ENCODE measurements at regions not wholly inside any gene's neighbourhood (a gene's known extent, or its start where the extent isn't known, plus 50 kb on each side); places are given as distances from the start of the nearest gene placed in this dataset.

DNA sequence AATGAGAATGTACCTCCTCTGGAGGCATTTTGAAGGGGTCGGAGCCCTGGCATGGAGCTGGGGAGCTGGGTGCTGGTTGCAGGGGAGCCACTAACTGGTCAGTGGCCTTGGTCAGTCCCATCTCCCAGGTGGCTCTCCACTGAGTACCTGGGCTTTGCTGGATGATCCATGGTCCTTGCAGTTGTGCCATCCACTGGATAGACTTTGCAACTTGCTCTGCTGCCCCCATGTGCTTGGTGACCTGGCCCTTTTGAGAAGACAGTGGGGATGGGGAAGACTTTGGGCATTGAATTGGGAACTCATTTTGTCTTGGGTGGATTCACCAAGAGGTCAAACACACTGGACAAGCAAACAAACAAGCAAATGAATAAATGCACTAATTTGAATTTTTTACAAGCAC lies 263.9 kb downstream of the MYCN start:
- Mint-ChIP-seq H3K27ac (no peak overlapping the region), H3K4me3 (no peak overlapping the region), H3K9me3 (ENCODE audit: insufficient read depth) (peaks cover 5% of the 10 kb centered on the region), H3K27me3 (no peaks in the 10 kb centered on the region), H3K4me1 (no peaks in the 10 kb centered on the region)
- DNase-seq (no peak), ATAC-seq (ENCODE audit: low read depth) (no peak)
- no peaks in the 10 kb centered on the region for H3K27me3 ChIP-seq (replicated peaks in 1 of 4; ENCODE audit: control extremely low read depth in 1 of 4, control insufficient read depth in 3 of 4, insufficient read depth in 4 of 4, low read length in 3 of 4)
- intact Hi-C loops (cut with micrococcal nuclease), result no loop called here
- H3K9ac ChIP-seq (ENCODE audit: low read length), result no peak overlapping the region
- WGBS (ENCODE audit: insufficient coverage), result 100% methylated on average over 1 of the region's 1 CpG
- H3K4me3 ChIP-seq (ENCODE audit: control extremely low read depth in 1 of 5, extremely low read depth in 1 of 5, insufficient read depth in 1 of 5, low read depth in 2 of 5, low read length in 4 of 5), result no peak overlapping the region
- H2AFZ ChIP-seq (ENCODE audit: insufficient read depth, low read depth, low read length, poor library complexity, severe bottlenecking), result no peak overlapping the region
- no peak overlapping the region for H3K27ac ChIP-seq (ENCODE audit: low read length in 2 of 2)
- H3K9me3 ChIP-seq (ENCODE audit: control extremely low read depth in 1 of 3, control insufficient read depth in 2 of 3, insufficient read depth in 1 of 3, low read length in 2 of 3), result peaks cover 0 to 15% (median 8%) of the 10 kb centered on the region in 3 donors
- TF ChIP-seq EZH2 (IDR thresholded peaks at IDR 0.05; ENCODE audit: borderline replicate concordance, insufficient read depth, low read depth, low read length, poor library complexity, severe bottlenecking), result no peak
- no peaks in the 10 kb centered on the region for H3K36me3 ChIP-seq (replicated peaks in 1 of 2; ENCODE audit: control extremely low read depth in 1 of 2, control insufficient read depth in 1 of 2, extremely low read depth in 1 of 2, insufficient read depth in 2 of 2, low read length in 1 of 2)
- CTCF ChIA-PET, result no interaction called here
- no peaks in the 10 kb centered on the region for H3K79me2 ChIP-seq (ENCODE audit: control insufficient read depth, insufficient read depth, low read length)
- no peak overlapping the region for H3K4me2 ChIP-seq (replicated peaks; ENCODE audit: low read depth, low read length, poor library complexity, severe bottlenecking)
- POLR2A ChIA-PET, result no interaction called here
- no peaks in the 10 kb centered on the region for H3K4me1 ChIP-seq (ENCODE audit: control insufficient read depth in 2 of 2, insufficient read depth in 2 of 2, low read length in 2 of 2)
- H4K20me1 ChIP-seq (ENCODE audit: control insufficient read depth, insufficient read depth, low read length, poor library complexity, severe bottlenecking), result no peaks in the 10 kb centered on the region

GRCh38 chr2:16203691-16204090 lies 263.3 kb downstream of the MYCN start:
- Histone ChIP-seq H3K79me2 (ENCODE audit: control insufficient read depth, insufficient read depth, low read length) (no peaks in the 10 kb centered on the region), H3K9ac (ENCODE audit: low read length) (no peak overlapping the region), H3K27ac (ENCODE audit: low read length in 2 of 2) (no peak overlapping the region), H3K27me3 (replicated peaks in 1 of 4; ENCODE audit: control extremely low read depth in 1 of 4, control insufficient read depth in 3 of 4, insufficient read depth in 4 of 4, low read length in 3 of 4) (no peaks in the 10 kb centered on the region), H3K4me3 (ENCODE audit: control extremely low read depth in 1 of 5, extremely low read depth in 1 of 5, insufficient read depth in 1 of 5, low read depth in 2 of 5, low read length in 4 of 5) (no peak overlapping the region), H3K9me3 (ENCODE audit: control extremely low read depth in 1 of 3, control insufficient read depth in 2 of 3, insufficient read depth in 1 of 3, low read length in 2 of 3) (peaks cover 0 to 10% (median 4%) of the 10 kb centered on the region in 3 donors), H2AFZ (ENCODE audit: insufficient read depth, low read depth, low read length, poor library complexity, severe bottlenecking) (no peak overlapping the region), H3K36me3 (replicated peaks in 1 of 2; ENCODE audit: control extremely low read depth in 1 of 2, control insufficient read depth in 1 of 2, extremely low read depth in 1 of 2, insufficient read depth in 2 of 2, low read length in 1 of 2) (no peaks in the 10 kb centered on the region), H3K4me1 (ENCODE audit: control insufficient read depth in 2 of 2, insufficient read depth in 2 of 2, low read length in 2 of 2) (no peaks in the 10 kb centered on the region), H4K20me1 (ENCODE audit: control insufficient read depth, insufficient read depth, low read length, poor library complexity, severe bottlenecking) (no peaks in the 10 kb centered on the region), H3K4me2 (replicated peaks; ENCODE audit: low read depth, low read length, poor library complexity, severe bottlenecking) (no peak overlapping the region)
- TF ChIP-seq, protein P1, sequence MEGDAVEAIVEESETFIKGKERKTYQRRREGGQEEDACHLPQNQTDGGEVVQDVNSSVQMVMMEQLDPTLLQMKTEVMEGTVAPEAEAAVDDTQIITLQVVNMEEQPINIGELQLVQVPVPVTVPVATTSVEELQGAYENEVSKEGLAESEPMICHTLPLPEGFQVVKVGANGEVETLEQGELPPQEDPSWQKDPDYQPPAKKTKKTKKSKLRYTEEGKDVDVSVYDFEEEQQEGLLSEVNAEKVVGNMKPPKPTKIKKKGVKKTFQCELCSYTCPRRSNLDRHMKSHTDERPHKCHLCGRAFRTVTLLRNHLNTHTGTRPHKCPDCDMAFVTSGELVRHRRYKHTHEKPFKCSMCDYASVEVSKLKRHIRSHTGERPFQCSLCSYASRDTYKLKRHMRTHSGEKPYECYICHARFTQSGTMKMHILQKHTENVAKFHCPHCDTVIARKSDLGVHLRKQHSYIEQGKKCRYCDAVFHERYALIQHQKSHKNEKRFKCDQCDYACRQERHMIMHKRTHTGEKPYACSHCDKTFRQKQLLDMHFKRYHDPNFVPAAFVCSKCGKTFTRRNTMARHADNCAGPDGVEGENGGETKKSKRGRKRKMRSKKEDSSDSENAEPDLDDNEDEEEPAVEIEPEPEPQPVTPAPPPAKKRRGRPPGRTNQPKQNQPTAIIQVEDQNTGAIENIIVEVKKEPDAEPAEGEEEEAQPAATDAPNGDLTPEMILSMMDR (IDR thresholded peaks at IDR 0.05), result no peak
- no peak for TF ChIP-seq EZH2 (IDR thresholded peaks at IDR 0.05; ENCODE audit: borderline replicate concordance, insufficient read depth, low read depth, low read length, poor library complexity, severe bottlenecking)
- H3K4me1 Mint-ChIP-seq, result no peaks in the 10 kb centered on the region
- ATAC-seq (ENCODE audit: low read depth), result no peak
- no peaks in the 10 kb centered on the region for H3K27me3 Mint-ChIP-seq
- ChIA-PET CTCF (no interaction called here), POLR2A (no interaction called here)
- no peak for DNase-seq
- WGBS (ENCODE audit: insufficient coverage), result 85% methylated on average over 8 of the region's 8 CpGs
- no peak overlapping the region for H3K4me3 Mint-ChIP-seq
- peaks cover 5% of the 10 kb centered on the region for H3K9me3 Mint-ChIP-seq (ENCODE audit: insufficient read depth)
- intact Hi-C loops (cut with micrococcal nuclease), result no loop called here
- H3K27ac Mint-ChIP-seq, result no peak overlapping the region

Measured in B cell (primary cell).